ENCODE measurements at regions not wholly inside any gene's neighbourhood (a gene's known extent, or its start where the extent isn't known, plus 50 kb on each side); places are given as distances from the start of the nearest gene placed in this dataset.

DNA sequence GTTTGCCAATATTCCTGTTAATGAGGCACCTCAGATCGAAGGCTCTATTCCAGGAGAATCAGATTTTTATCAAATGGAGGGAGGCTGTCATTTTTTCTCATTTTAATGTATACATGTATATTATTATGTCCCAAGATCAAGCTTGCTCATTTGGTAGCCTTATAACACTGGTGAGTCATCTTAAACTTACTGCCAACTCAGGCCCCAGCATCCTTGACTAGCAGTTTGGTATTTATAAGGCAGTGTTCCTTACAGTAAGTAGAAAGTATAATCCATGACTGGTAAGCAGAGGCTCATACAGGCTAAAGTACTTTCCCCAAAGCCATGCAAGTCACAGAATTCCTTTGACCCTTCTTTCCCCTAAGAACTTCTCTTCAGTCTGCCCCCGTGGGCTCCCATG is 90.7 kb upstream of the NR3C1 start:
- no peaks in the 10 kb centered on the region for H3K36me3 ChIP-seq (ENCODE audit: control insufficient read depth, insufficient read depth, low read length)
- H3K27ac ChIP-seq (ENCODE audit: extremely low read depth, low read depth, low read length) = no peak overlapping the region
- CTCF ChIA-PET (ENCODE audit: low intra/inter-chr PET ratio) = no interaction called here
- H3K79me2 ChIP-seq (ENCODE audit: control insufficient read depth, insufficient read depth, low read length) = no peaks in the 10 kb centered on the region
- intact Hi-C loops (cut with micrococcal nuclease) (no loop called here), in situ Hi-C loops (cut with MboI) (no loop called here)
- no peaks in the 10 kb centered on the region for H3K9me1 ChIP-seq (ENCODE audit: control insufficient read depth, insufficient read depth, low read length)
- no peak for DNase-seq (ENCODE audit: extremely low read depth in 1 of 4, low spot score in 3 of 4)
- ATAC-seq = no peak
- POLR2A ChIA-PET = no interaction called here
- no peaks in the 10 kb centered on the region for H3K9me3 ChIP-seq (replicated peaks; ENCODE audit: control insufficient read depth, insufficient read depth, low read depth, low read length)
- 8% methylated on average over 2 of the region's 2 CpGs for WGBS (ENCODE audit: insufficient coverage, low coverage, missing lambda C conversion rate)
- no peak overlapping the region for H3K4me3 ChIP-seq
- H2AFZ ChIP-seq (ENCODE audit: low read depth, low read length) = no peak overlapping the region
- no peak overlapping the region for H3K4me2 ChIP-seq (ENCODE audit: insufficient read depth, low read length)
- BruUV-seq (replicated peaks) = no TSS peak
- no peaks in the 10 kb centered on the region for H4K20me1 ChIP-seq (replicated peaks; ENCODE audit: control insufficient read depth, insufficient read depth, low read length)
- no peak for FAIRE-seq
- H3K4me1 ChIP-seq (replicated peaks in 1 of 2; ENCODE audit: control insufficient read depth in 2 of 2, insufficient read depth in 2 of 2, low read length in 2 of 2) = no peaks in the 10 kb centered on the region
- H3K9ac ChIP-seq (ENCODE audit: insufficient read depth in 1 of 2, low read depth in 2 of 2, low read length in 2 of 2) = no peak overlapping the region
- no peak for TF ChIP-seq MYBL2 (IDR thresholded peaks at IDR 0.05; ENCODE audit: low read depth)
- TF ChIP-seq MYBL2 (CRISPR knock-in tag; IDR thresholded peaks at IDR 0.05; ENCODE audit: borderline replicate concordance) = no peak
- TF ChIP-seq, protein P1, sequence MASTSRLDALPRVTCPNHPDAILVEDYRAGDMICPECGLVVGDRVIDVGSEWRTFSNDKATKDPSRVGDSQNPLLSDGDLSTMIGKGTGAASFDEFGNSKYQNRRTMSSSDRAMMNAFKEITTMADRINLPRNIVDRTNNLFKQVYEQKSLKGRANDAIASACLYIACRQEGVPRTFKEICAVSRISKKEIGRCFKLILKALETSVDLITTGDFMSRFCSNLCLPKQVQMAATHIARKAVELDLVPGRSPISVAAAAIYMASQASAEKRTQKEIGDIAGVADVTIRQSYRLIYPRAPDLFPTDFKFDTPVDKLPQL (IDR thresholded peaks at IDR 0.05; ENCODE audit: extremely low read depth, insufficient read length) = no peak
- no peak for TF ChIP-seq ETV6 (IDR thresholded peaks at IDR 0.05; ENCODE audit: borderline replicate concordance in 1 of 2, low read depth in 2 of 2, low read length in 1 of 2)
- no peak for TF ChIP-seq ETV6 (CRISPR knock-in tag; IDR thresholded peaks at IDR 0.05; ENCODE audit: borderline replicate concordance)
- no peak for TF ChIP-seq NR1H2 (CRISPR knock-in tag; IDR thresholded peaks at IDR 0.05)
- no peak for TF ChIP-seq SIX5 (IDR thresholded peaks at IDR 0.05; ENCODE audit: borderline replicate concordance in 1 of 2, insufficient read depth in 1 of 2, low read depth in 1 of 2, low read length in 2 of 2)
- no peak for TF ChIP-seq DDX20 (tag; IDR thresholded peaks at IDR 0.05; ENCODE audit: low read depth)
- no peak for TF ChIP-seq RBBP5 (IDR thresholded peaks at IDR 0.05; ENCODE audit: borderline replicate concordance, insufficient read depth, low read length, poor library complexity, severe bottlenecking)
- no peak for TF ChIP-seq PRPF4 (IDR thresholded peaks at IDR 0.05; ENCODE audit: insufficient read depth, low read depth, low read length, poor library complexity, severe bottlenecking)
- TF ChIP-seq, protein P2, sequence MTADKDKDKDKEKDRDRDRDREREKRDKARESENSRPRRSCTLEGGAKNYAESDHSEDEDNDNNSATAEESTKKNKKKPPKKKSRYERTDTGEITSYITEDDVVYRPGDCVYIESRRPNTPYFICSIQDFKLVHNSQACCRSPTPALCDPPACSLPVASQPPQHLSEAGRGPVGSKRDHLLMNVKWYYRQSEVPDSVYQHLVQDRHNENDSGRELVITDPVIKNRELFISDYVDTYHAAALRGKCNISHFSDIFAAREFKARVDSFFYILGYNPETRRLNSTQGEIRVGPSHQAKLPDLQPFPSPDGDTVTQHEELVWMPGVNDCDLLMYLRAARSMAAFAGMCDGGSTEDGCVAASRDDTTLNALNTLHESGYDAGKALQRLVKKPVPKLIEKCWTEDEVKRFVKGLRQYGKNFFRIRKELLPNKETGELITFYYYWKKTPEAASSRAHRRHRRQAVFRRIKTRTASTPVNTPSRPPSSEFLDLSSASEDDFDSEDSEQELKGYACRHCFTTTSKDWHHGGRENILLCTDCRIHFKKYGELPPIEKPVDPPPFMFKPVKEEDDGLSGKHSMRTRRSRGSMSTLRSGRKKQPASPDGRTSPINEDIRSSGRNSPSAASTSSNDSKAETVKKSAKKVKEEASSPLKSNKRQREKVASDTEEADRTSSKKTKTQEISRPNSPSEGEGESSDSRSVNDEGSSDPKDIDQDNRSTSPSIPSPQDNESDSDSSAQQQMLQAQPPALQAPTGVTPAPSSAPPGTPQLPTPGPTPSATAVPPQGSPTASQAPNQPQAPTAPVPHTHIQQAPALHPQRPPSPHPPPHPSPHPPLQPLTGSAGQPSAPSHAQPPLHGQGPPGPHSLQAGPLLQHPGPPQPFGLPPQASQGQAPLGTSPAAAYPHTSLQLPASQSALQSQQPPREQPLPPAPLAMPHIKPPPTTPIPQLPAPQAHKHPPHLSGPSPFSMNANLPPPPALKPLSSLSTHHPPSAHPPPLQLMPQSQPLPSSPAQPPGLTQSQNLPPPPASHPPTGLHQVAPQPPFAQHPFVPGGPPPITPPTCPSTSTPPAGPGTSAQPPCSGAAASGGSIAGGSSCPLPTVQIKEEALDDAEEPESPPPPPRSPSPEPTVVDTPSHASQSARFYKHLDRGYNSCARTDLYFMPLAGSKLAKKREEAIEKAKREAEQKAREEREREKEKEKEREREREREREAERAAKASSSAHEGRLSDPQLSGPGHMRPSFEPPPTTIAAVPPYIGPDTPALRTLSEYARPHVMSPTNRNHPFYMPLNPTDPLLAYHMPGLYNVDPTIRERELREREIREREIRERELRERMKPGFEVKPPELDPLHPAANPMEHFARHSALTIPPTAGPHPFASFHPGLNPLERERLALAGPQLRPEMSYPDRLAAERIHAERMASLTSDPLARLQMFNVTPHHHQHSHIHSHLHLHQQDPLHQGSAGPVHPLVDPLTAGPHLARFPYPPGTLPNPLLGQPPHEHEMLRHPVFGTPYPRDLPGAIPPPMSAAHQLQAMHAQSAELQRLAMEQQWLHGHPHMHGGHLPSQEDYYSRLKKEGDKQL (CRISPR knock-in tag; IDR thresholded peaks at IDR 0.05; ENCODE audit: borderline replicate concordance) = no peak
- no peak for TF ChIP-seq SIN3A (IDR thresholded peaks at IDR 0.05; ENCODE audit: borderline replicate concordance in 2 of 2, control insufficient read depth in 1 of 2, low read depth in 2 of 2, low read length in 2 of 2)
- no peak for TF ChIP-seq POLR2A (conservative IDR thresholded peaks at IDR 0.05)
- no peak for TF ChIP-seq ZNF146 (CRISPR knock-in tag; IDR thresholded peaks at IDR 0.05; ENCODE audit: unreplicated experiment)
- no peak for TF ChIP-seq NRF1 (conservative IDR thresholded peaks at IDR 0.05 in 1 of 2, IDR thresholded peaks at IDR 0.05 in 1 of 2)
- TF ChIP-seq ZNF354B (CRISPR knock-in tag; IDR thresholded peaks at IDR 0.05) = no peak
- H3K27me3 ChIP-seq (ENCODE audit: control insufficient read depth in 2 of 2, insufficient read depth in 2 of 2, low read length in 2 of 2) = no peaks in the 10 kb centered on the region

Measured in K562 (cell line).